ENCODE measurements at regions not wholly inside any gene's neighbourhood (a gene's known extent, or its start where the extent isn't known, plus 50 kb on each side); places are given as distances from the start of the nearest gene placed in this dataset.

- no peak for DNase-seq
Measured at GRCh38 chr5:8740595-8740994, 805.3 kb downstream of the SEMA5A start.

DNA sequence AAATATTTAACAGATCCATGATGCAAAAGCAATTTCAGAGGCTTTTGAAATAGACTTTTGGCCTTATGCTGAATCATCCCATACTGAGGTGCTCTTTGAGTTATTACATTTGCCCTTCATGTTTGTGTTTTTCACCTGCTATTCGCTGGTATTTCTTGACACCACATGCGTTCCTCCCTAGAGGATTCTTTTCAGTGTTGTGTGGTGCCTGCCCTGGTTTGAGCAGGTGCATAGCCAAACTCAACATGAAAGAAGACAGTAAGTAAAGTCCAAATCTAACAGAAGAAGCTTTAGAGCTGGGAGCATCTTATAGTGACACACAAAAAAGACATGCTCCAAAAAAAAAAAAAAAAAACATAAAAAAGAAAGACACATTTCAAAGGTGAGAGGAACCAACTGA, 796.3 kb downstream of the SEMA5A start:
- no peak for DNase-seq

DNA sequence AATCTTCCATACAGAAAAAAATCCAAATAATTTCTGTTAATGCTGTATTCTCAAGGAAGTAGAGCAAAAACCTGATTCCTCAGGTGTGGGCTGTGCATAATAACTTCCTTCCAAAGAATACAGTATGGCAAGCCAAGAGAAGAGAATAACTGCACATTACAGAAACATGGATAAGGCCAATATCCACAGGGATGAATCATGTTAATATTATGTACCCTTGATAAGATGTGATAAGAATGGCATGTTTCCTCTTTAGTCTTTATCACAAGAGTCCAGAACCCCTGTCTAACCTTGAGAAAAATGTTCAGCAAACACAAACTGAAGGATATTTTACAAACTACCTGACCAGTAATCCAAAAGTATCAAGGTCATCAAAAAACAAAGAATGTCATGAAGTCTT, 795.8 kb downstream of the SEMA5A start:
- no peak for DNase-seq

GRCh38 chr5:8751971-8752370, 793.9 kb downstream of the SEMA5A start:
- DNase-seq: no peak

GRCh38 chr5:8752595-8752994, 793.3 kb downstream of the SEMA5A start:
- no peak for DNase-seq

GRCh38 chr5:8756498-8757084, 789.3 kb downstream of the SEMA5A start:
- no peak for DNase-seq

- DNase-seq: no peak
Measured at GRCh38 chr5:8765886-8766285, 780.0 kb downstream of the SEMA5A start.

- no peak for DNase-seq
Measured at GRCh38 chr5:8766448-8766847, 779.4 kb downstream of the SEMA5A start.

- no peak for DNase-seq
Measured at GRCh38 chr5:8767111-8767510, 778.8 kb downstream of the SEMA5A start.

- DNase-seq: no peak
Measured at GRCh38 chr5:8767746-8768145, 778.1 kb downstream of the SEMA5A start.

DNA sequence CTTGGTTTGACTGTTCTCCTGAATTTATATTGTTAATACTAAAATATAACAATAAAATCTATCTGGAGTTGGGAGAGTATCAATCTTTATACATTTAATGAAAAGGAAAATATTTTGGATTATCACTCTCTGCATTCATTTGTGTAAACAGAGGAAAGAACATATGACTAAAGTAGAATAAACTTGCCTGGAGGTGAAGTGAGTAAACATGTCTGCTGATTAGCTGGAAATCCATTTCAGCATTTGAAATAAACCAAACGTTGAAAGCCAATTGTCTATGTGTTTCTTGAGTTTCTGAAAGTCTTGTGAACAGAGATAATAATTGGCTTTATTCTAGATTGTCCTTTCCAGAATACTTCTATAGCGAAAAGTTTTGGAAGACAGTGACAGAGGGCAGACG, 776.2 kb downstream of the SEMA5A start:
- DNase-seq: no peak

DNA sequence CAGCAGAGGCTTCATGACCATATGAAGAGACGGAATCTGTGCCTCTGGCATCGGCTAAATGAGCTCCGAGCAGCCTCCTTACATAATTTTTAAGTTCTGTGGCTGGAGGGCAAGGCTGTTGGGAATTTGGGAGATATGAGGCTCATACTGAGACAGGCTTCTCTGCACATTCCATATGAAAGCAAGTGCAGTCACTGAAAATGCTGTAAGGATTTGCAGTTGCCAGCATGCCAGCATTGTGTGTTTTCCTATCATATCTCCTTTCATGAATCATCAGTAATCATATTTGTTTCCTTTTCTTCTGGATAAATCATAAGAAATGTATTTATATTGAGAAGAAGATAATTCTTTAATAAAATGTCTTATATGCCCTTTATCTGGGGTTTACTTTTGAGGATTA, 775.4 kb downstream of the SEMA5A start:
- DNase-seq: no peak

DNA sequence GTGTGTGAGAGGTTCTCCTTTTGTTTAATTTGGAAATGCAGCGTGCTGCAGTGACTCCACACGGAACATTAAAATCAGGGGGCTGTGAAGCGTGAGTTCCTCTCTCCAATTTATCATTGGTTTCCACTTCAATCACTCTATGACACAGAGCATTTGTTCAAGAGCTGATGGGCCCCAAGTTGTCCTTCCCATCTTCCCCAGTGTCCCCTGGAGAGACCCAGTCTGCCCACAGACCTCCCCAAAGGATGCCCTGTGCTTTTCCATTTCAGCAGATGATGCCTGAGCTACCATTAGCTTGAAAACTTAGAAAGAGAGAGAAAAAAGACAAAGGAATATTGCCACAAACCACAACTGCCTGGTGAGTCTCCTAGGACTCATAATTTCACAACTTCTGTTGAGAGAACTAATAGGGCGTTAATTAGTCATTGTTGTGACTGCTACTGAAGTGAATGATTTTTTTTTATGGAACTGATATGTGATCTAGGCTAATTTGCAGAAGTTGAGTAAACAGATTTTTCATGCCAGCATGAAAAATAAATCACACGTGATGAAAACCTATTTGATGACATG, 772.7 kb downstream of the SEMA5A start:
- DNase-seq: no peak

DNA sequence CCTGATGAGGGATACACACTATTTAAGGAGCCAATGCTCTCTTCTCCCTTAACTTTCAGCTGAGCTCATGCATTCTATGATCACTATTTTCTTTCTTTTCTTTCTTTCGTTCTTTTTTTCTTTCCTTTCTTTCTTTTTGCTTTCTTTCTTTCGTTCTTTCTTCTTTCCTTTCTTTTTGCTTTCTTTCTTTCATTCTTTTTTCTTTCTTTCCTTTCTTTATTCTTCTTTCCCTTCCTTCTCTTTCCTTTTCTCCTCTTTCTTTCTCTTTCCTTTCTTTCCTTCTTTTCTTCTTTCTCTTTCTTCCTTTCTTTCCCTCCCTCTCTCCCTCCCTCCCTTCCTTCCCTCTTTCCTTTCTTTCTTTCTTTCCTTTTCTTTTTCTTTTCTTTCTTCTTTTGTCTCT, 761.2 kb downstream of the SEMA5A start:
- DNase-seq: no peak

DNA sequence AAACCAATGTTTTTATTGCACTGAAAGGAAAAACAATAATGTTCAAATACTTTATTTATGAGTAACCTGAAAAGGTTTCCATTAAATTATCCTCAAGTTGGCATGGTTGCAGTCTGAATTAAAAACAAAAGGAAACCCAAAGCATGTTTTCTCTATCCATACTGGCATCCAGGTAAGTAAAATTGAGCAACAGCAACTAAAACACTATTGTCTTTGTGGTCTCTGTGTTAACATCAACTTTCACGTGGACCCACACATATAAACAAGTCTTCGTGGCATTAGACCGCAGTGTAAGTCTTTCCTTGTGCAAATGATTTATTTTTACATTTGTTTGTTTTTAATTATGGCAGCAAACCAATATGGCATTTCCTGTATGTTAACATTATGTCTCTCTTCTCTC, 757.6 kb downstream of the SEMA5A start:
- DNase-seq: no peak

DNA sequence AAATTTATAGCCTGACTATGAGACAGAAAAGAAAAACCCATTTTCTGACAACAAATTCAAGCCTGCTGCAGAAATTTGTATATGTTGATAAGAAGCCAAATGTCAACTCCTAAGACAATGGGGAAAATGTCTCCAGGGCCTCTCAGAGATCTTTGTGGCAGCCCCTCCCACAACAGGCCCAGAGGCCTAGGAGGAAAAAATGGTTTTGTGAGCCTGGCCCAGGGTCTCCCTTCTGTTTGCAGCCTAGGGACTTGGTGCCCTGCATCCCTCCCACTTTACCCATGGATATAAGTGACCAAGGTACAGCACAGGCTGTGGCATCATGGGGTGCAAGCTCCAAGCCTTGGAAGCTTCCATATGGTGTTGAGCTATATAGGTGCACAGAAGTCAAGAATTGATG, 740.2 kb downstream of the SEMA5A start:
- no peak for DNase-seq

DNA sequence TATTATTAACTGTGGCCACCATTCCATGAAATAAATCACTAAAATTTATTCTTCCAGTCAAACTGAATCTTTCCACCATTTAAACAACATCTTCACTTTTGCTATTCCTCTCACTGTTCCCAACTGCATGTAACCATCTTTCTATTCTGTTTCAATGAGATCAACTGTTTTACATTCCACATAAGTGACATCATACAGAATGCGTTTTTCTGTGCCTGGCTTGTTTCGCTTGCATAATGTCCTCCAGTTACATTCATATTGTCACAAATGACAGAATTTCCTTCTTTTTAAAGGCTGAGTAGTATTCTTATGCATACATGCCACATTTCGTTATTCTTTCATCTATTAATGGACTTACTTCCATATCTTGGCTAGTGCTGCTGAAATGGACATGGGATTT, 738.2 kb downstream of the SEMA5A start:
- no peak for DNase-seq

- DNase-seq: no peak
Measured at GRCh38 chr5:8811581-8811980, 734.3 kb downstream of the SEMA5A start.

DNA sequence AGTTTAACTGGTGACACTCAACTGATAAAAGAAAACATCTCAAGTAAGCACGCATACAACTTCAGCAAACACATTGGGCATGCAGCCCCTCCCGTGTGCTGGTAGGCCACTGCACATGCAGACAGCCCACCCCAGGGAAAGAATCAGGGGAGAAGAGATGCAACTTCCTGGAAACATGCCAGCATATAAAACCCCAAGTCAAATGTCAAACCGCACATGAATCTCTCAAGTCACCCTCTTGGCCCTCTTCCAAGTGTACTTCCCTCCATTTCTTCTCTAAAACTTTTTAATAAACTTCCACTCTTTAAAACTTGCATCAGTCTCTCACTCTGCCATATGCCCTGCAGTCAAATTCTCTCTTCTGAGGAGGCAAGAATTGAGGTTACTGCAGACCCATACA, 732.7 kb downstream of the SEMA5A start:
- no peak for DNase-seq

- DNase-seq: no peak
Measured at GRCh38 chr5:8814105-8814504, 731.8 kb downstream of the SEMA5A start.

DNA sequence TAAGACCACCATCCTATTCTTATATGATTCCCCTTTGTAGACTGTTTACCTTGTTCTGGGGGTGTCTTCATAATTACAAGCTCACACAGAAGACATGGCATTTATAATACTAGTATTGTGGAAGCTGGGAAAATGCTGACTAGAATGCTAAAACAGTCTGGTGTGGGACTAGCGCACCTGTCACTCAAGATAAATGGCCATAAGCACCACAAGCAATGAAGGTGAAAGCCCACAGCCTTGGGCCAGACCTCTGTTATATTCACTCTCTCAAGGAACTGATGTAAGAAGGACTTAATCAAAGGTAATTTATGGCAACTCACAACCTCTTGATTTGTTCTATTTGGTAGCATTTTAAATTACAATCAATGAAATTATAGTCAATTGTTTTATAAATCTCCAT, 721.5 kb downstream of the SEMA5A start:
- no peak for DNase-seq

- DNase-seq: no peak
Measured at GRCh38 chr5:8825139-8825757, 720.6 kb downstream of the SEMA5A start.

- DNase-seq: no peak
Measured at GRCh38 chr5:8826508-8826907, 719.4 kb downstream of the SEMA5A start.

GRCh38 chr5:8827696-8828095, 718.2 kb downstream of the SEMA5A start:
- no peak for DNase-seq

Measured in right forelimb (tissue), 1 donor.